ENCODE measurements at regions not wholly inside any gene's neighbourhood (a gene's known extent, or its start where the extent isn't known, plus 50 kb on each side); places are given as distances from the start of the nearest gene placed in this dataset.

DNA sequence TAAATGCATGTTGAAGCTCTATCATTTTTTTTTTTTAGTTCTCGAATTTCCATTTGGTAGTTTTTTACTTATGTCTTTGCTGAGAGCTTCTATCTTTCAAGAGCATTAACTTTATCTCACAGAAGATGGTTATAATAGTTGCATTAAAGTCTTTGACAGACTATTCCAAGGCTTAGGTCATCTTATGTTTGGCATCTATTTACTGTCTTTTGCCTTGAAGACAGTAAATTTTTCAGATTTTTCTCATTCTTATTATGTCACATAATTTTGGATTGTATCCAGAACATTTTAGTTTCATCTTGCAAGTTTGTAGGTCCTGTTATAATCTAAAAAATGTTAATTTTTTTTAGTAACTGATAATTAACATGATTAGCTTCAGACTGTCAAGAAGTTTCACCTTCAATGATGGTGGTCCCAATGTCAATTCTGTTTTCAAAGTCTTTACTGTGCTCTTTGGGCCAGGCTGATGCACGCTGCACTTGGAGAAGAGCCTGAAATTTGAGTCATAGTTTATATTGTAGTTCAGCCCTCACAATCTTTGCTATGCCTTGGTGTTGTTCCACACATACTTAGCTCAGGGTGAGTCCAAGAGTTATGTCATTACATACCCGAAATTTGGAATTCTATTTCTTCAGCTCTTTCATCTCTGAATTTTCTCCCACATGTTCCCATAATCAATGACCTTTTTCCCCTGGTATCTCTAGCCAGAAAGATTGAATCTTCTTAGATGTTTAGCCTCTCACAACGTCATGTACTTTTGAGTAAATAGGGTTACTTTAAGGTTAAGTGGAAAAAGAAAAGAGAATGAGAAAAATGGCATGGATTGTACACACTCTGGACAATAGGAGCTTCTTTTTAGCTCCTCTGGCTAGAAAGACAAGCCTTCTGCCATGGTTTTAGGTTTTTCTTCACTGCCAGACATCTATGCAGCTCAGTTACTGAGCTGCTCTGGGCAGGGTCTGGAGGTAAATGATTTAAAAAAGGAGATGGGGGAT is 110.3 kb upstream of the BTBD3 start:
- Histone ChIP-seq H3K27me3 (ENCODE audit: control insufficient read depth, insufficient read depth, low read length) (no peaks in the 10 kb centered on the region), H3K4me3 (ENCODE audit: low read depth, low read length) (no peak overlapping the region), H3K36me3 (ENCODE audit: control insufficient read depth, insufficient read depth, low read length) (no peaks in the 10 kb centered on the region)
- TF ChIP-seq, protein P1, sequence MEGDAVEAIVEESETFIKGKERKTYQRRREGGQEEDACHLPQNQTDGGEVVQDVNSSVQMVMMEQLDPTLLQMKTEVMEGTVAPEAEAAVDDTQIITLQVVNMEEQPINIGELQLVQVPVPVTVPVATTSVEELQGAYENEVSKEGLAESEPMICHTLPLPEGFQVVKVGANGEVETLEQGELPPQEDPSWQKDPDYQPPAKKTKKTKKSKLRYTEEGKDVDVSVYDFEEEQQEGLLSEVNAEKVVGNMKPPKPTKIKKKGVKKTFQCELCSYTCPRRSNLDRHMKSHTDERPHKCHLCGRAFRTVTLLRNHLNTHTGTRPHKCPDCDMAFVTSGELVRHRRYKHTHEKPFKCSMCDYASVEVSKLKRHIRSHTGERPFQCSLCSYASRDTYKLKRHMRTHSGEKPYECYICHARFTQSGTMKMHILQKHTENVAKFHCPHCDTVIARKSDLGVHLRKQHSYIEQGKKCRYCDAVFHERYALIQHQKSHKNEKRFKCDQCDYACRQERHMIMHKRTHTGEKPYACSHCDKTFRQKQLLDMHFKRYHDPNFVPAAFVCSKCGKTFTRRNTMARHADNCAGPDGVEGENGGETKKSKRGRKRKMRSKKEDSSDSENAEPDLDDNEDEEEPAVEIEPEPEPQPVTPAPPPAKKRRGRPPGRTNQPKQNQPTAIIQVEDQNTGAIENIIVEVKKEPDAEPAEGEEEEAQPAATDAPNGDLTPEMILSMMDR (IDR thresholded peaks at IDR 0.05; ENCODE audit: insufficient read depth, low read length, poor library complexity, severe bottlenecking): no peak
- DNase-seq (ENCODE audit: low read depth): no peak

GRCh38 chr20:11808841-11809240 is 108.9 kb upstream of the BTBD3 start:
- no peaks in the 10 kb centered on the region for H3K36me3 ChIP-seq (ENCODE audit: control insufficient read depth, insufficient read depth, low read length)
- no peak overlapping the region for H3K4me3 ChIP-seq (ENCODE audit: low read depth, low read length)
- no peak for DNase-seq (ENCODE audit: low read depth)
- H3K27me3 ChIP-seq (ENCODE audit: control insufficient read depth, insufficient read depth, low read length): no peaks in the 10 kb centered on the region
- TF ChIP-seq, protein P1 (IDR thresholded peaks at IDR 0.05; ENCODE audit: insufficient read depth, low read length, poor library complexity, severe bottlenecking): no peak

GRCh38 chr20:11810311-11811083 is 107.2 kb upstream of the BTBD3 start:
- H3K4me3 ChIP-seq (ENCODE audit: low read depth, low read length): no peak overlapping the region
- no peaks in the 10 kb centered on the region for H3K27me3 ChIP-seq (ENCODE audit: control insufficient read depth, insufficient read depth, low read length)
- no peak for DNase-seq (ENCODE audit: low read depth)
- TF ChIP-seq, protein P1 (IDR thresholded peaks at IDR 0.05; ENCODE audit: insufficient read depth, low read length, poor library complexity, severe bottlenecking): no peak
- H3K36me3 ChIP-seq (ENCODE audit: control insufficient read depth, insufficient read depth, low read length): no peaks in the 10 kb centered on the region

DNA sequence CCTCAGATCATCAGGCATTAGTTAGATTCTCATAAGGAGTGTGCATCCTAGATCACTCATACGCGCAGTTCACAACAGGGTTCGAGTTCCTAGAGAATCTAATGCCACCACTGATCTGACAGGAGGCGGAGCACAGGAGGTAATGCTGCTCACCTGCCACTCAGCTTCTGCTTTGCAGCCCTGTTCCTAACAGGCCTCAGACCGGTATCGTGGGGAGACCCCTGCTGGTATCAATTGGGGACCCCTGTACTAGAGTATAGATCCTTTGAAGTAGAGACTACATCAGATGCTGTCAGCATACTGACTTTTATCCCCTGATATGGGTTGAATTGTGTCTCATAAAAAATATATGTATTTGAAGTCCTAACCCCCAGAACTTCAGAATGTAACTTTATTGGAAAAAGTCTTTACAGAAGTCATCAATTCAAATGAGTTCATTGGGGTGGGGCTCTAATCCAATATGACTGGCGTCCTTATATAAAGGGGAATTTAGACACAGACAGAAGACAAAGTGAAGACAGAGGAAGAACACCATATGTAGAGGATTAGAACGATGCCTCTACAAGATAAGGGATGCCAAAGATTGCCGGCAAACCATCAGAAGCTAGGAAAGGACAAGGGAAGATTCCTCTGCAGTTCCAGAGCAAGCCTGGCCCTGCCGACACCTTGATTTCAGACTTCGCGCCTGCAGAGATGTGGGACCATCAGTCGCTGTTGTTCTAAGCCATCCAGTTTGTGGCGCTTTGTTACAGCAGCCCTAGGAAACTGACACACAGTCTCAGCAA is 104.4 kb upstream of the BTBD3 start:
- Histone ChIP-seq H3K27me3 (ENCODE audit: control insufficient read depth, insufficient read depth, low read length) (no peaks in the 10 kb centered on the region), H3K4me3 (ENCODE audit: low read depth, low read length) (no peak overlapping the region), H3K36me3 (ENCODE audit: control insufficient read depth, insufficient read depth, low read length) (no peaks in the 10 kb centered on the region)
- TF ChIP-seq, protein P1 (IDR thresholded peaks at IDR 0.05; ENCODE audit: insufficient read depth, low read length, poor library complexity, severe bottlenecking): no peak
- DNase-seq (ENCODE audit: low read depth): no peak

GRCh38 chr20:11814267-11814666 is 103.4 kb upstream of the BTBD3 start:
- TF ChIP-seq, protein P1 (IDR thresholded peaks at IDR 0.05; ENCODE audit: insufficient read depth, low read length, poor library complexity, severe bottlenecking): no peak
- H3K27me3 ChIP-seq (ENCODE audit: control insufficient read depth, insufficient read depth, low read length): no peaks in the 10 kb centered on the region
- H3K4me3 ChIP-seq (ENCODE audit: low read depth, low read length): no peak overlapping the region
- peak; percentile 62 for DNase-seq (ENCODE audit: low read depth)
- no peaks in the 10 kb centered on the region for H3K36me3 ChIP-seq (ENCODE audit: control insufficient read depth, insufficient read depth, low read length)
